Right cardiac atrium (tissue), 5 donors: ENCODE measurements at regions not wholly inside any gene's neighbourhood (a gene's known extent, or its start where the extent isn't known, plus 50 kb on each side); places are given as distances from the start of the nearest gene placed in this dataset.

Source experiments
- ATAC-seq, 2 donors: fragments of 200-7000 bp; cut with Tn5 transposase; one replicate each; pipeline versions ENCODE4 v1.8.0 to v1.9.1; 2020; ENCODE audit warnings: moderate library complexity in 2 of 2, mild to moderate bottlenecking in 1 of 2
- DNase-seq, 3 donors: peaks; one replicate each; pipeline ENCODE4 v3.0.0-alpha.2; 2020
- H3K27ac ChIP-seq: one replicate; pipeline ENCODE4 v1.5.1; 2013; ENCODE audit warnings: mild to moderate bottlenecking, low read length, control low read depth, moderate library complexity
- H3K27me3 ChIP-seq: one replicate; pipeline ENCODE4 v1.6.1; 2013; ENCODE audit not compliant: control insufficient read depth, insufficient read depth
- H3K4me1 ChIP-seq: one replicate; pipeline ENCODE4 v1.6.1; 2013; ENCODE audit warnings: low read length; ENCODE audit not compliant: control insufficient read depth, insufficient read depth
- H3K4me3 ChIP-seq: one replicate; pipeline ENCODE4 v1.5.1; 2013; ENCODE audit warnings: low read length, control low read depth
- H3K9me3 ChIP-seq: one replicate; pipeline ENCODE4 v1.6.1; 2013; ENCODE audit warnings: low read length; ENCODE audit not compliant: control insufficient read depth
- WGBS: extraction: QIAGEN DNeasy Blood & Tissue Kit; methylation state at CpG from one replicate; pipeline ENCODE4 v1.1.7; 2013; 5-methylcytosine and 5-hydroxymethylcytosine counted together
- intact Hi-C, 4 donors: fragments of 100-400 bp; cut with DNase I; formaldehyde crosslinking; loops; one replicate each; pipeline versions ENCODE4 v1.11.0 to v1.14.0; 2022 to 2023
- donor health status: healthy with polysubstance abuse.
- donor health status: DM: no; HTN: yes; CAD: no.
- donor health status: DM: no; HTN: no; CAD: no.
- donor health status: DM: no; HTN: yes; CAD: no; lungs with severe emphysema.
- donor health status: DM: yes; HTN: yes; CAD: no.

DNA sequence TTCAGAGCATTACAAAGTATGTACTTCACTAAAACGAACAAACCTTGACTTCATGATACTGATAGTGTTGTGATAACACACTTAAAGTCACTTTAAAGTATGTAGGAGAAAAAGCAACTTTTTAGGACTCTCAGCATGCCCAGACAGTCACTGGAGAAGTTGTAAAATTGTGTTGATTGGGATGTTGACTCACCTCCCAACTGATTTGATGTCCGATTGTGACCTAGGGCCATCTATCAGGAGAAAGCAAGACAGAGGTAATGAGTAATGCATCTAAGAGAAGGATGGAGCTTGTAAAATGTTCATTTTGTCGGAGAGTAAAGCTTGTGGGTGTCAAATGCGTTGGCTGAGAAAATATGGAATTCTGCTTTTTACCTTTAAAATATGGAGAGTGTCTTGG, 135.4 kb upstream of the SEMA3D start:
- no peaks in the 10 kb centered on the region for H3K27me3 ChIP-seq
- H3K9me3 ChIP-seq: no peaks in the 10 kb centered on the region
- ATAC-seq (no peak), DNase-seq (no peak)
- H3K4me3 ChIP-seq: no peak overlapping the region
- H3K27ac ChIP-seq: no peak overlapping the region
- 76% methylated on average over 4 of the region's 4 CpGs for WGBS
- intact Hi-C loops: no loop called here
- no peaks in the 10 kb centered on the region for H3K4me1 ChIP-seq

DNA sequence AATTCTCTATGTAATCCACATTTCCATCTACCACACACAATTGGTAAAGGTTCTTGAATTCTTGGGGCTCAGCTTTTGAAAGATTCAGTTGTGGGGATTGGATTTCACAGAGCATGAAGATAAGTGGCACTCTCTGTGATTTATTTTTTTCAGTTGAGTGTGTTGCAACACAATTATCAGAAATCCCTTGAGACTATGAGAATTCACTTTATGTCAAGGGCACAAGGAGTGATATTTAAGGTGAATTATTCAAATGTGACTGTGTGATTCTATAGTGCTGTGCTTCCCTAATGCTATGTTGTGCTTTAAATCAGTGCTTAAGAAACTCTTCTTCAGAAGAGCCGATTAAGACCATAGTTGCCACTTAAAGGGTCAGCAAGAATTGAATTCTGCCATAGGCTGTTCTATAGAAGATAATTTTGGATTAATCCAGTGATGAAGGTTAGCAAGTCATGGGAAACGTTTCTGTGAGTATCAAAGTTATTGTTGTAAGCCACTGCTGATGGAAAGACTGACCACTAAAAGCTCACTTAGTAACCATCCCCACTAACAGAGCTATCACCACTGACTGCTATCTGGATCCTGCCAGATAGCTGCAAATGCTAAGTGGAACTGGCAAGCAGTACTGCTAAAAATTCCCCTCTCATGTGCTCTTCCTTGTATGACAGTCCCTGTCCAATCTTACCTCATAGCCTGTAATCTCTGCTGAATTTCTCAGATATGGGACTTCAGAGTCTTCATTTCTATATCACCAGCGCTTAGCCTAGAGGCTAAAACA, 134.0 kb upstream of the SEMA3D start:
- no peak for DNase-seq
- intact Hi-C loops: no loop called here
- H3K27me3 ChIP-seq: no peaks in the 10 kb centered on the region
- H3K9me3 ChIP-seq: no peaks in the 10 kb centered on the region
- no peak for ATAC-seq
- H3K4me1 ChIP-seq: no peaks in the 10 kb centered on the region
- no peak overlapping the region for H3K27ac ChIP-seq
- 37% methylated on average over 3 of the region's 3 CpGs for WGBS
- H3K4me3 ChIP-seq: no peak overlapping the region

DNA sequence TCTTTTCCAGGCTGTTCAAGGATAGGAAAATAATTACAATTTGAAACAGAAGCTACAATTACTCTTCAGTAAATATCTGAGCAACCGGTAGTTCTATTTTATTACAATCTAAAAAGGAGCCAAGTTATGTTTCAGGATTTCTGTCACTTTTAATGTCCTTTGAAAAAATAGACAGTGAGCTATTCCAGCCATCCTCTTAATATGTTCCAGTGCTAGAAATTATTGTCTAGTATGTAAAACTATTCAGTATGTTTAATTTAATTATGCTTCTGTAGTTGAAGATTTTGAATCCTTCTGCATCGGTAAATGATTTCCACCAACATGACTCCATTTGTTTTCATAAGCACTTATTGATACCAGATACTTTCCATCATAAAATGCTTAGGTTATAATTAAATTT, 129.6 kb upstream of the SEMA3D start:
- H3K27ac ChIP-seq: no peak overlapping the region

GRCh38 chr7:85310301-85310700, 123.4 kb upstream of the SEMA3D start:
- DNase-seq (no peak), ATAC-seq (no peak)
- Histone ChIP-seq H3K27ac (no peak overlapping the region), H3K9me3 (no peaks in the 10 kb centered on the region), H3K4me3 (no peak overlapping the region), H3K27me3 (no peaks in the 10 kb centered on the region), H3K4me1 (no peaks in the 10 kb centered on the region)
- 96% methylated on average over 1 of the region's 1 CpG for WGBS
- intact Hi-C loops: no loop called here

More for the DNA sequence above, 129.6 kb upstream of the SEMA3D start:
- Histone ChIP-seq H3K4me3 (no peak overlapping the region), H3K9me3 (no peaks in the 10 kb centered on the region), H3K27me3 (no peaks in the 10 kb centered on the region), H3K4me1 (no peaks in the 10 kb centered on the region)
- intact Hi-C loops: no loop called here
- DNase-seq: no peak
- ATAC-seq: no peak
- 75% methylated on average over 2 of the region's 2 CpGs for WGBS

DNA sequence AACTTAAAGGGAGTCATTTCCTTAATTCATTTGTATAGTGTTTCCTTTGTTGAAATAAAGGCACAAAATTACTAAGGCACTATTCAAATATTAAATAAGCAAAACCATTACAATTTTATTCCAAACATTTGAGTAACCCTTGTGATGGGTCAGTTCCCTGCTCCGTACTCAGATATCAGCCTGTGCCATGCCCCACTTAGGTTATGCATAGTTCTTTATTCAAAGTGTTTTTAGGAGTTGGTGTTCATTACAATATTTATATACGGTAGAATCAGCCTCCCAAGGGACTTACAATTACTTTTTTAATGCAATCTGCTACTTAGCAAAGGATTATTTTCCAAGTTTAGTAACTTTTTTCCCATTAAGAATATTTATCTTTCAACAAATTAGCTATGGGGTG, 119.3 kb upstream of the SEMA3D start:
- Histone ChIP-seq H3K4me1 (no peaks in the 10 kb centered on the region), H3K9me3 (no peaks in the 10 kb centered on the region), H3K27me3 (no peaks in the 10 kb centered on the region), H3K27ac (no peak overlapping the region), H3K4me3 (no peak overlapping the region)
- ATAC-seq: no peak
- intact Hi-C loops: no loop called here
- WGBS: 30% methylated on average over 2 of the region's 2 CpGs
- DNase-seq: no peak

DNA sequence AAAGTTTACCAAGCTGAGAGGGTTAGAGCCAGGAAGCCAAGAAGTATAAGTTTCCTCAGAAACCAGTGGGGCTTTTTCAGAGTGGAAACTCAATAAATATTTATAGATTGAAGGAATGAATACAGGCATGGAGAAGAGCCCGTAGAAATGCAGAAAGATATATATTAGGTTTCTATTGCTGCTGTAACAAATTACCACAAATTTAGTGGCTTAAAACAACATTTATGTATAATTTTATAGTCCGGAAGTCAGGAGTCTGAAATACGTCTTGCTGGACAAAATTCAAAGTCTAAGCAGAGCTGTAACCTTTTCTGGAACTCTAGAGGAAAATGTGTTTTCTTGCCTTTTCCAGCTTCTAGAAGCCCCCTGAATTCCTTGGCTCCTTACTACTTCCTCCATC, 107.3 kb upstream of the SEMA3D start:
- no peaks in the 10 kb centered on the region for H3K9me3 ChIP-seq
- DNase-seq (no peak), ATAC-seq (no peak)
- no peak overlapping the region for H3K27ac ChIP-seq
- H3K4me1 ChIP-seq: no peaks in the 10 kb centered on the region
- 87% methylated on average over 3 of the region's 3 CpGs for WGBS
- H3K4me3 ChIP-seq: no peak overlapping the region
- intact Hi-C loops: no loop called here
- H3K27me3 ChIP-seq: no peaks in the 10 kb centered on the region

- Histone ChIP-seq H3K4me1 (no peaks in the 10 kb centered on the region), H3K27ac (no peak overlapping the region), H3K27me3 (no peaks in the 10 kb centered on the region), H3K9me3 (no peaks in the 10 kb centered on the region), H3K4me3 (no peak overlapping the region)
- ATAC-seq (no peak), DNase-seq (no peak)
- intact Hi-C loops: no loop called here
Measured at GRCh38 chr7:85292908-85293576, 106.2 kb upstream of the SEMA3D start.

DNA sequence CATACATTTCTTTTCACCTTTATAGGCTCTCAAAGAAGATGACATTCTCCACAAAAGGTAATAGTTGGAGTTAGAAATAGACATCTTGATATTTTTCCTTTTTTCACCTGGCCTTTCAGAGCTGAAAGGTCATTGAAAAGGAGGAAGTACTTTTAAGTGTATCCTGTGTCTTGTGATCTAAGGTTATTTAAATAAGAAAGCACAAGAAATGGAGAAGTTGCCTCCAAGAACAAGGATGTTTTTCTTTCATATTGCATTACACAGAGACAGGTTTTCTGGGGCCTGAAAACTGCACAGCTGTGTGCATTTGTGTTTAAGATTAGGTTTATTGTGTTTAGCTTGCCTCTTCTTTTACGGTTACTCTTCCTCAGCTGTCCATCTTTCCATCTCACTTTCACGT, 103.4 kb upstream of the SEMA3D start:
- DNase-seq (no peak), ATAC-seq (no peak)
- H3K4me1 ChIP-seq: no peaks in the 10 kb centered on the region
- no peaks in the 10 kb centered on the region for H3K9me3 ChIP-seq
- no peak overlapping the region for H3K27ac ChIP-seq
- no peak overlapping the region for H3K4me3 ChIP-seq
- 70% methylated on average over 2 of the region's 2 CpGs for WGBS
- no peaks in the 10 kb centered on the region for H3K27me3 ChIP-seq
- intact Hi-C loops: no loop called here

- no peak for ATAC-seq
- no peaks in the 10 kb centered on the region for H3K27me3 ChIP-seq
- intact Hi-C loops: no loop called here
Measured at GRCh38 chr7:85289279-85289678, 102.4 kb upstream of the SEMA3D start.

GRCh38 chr7:85287106-85287825, 100.4 kb upstream of the SEMA3D start:
- H3K4me3 ChIP-seq: no peak overlapping the region
- H3K4me1 ChIP-seq: no peaks in the 10 kb centered on the region
- no peak overlapping the region for H3K27ac ChIP-seq
- intact Hi-C loops: no loop called here
- ATAC-seq (no peak), DNase-seq (no peak)
- H3K27me3 ChIP-seq: no peaks in the 10 kb centered on the region
- no peaks in the 10 kb centered on the region for H3K9me3 ChIP-seq
- WGBS: 41% methylated on average over 4 of the region's 4 CpGs

More at GRCh38 chr7:85289279-85289678, 102.4 kb upstream of the SEMA3D start:
- Histone ChIP-seq H3K27ac (no peak overlapping the region), H3K9me3 (no peaks in the 10 kb centered on the region), H3K4me3 (no peak overlapping the region), H3K4me1 (no peaks in the 10 kb centered on the region)
- DNase-seq: no peak
- WGBS: 65% methylated on average over 4 of the region's 4 CpGs

- intact Hi-C loops: no loop called here
- WGBS: 26% methylated on average over 3 of the region's 3 CpGs
- ATAC-seq: no peak
Measured at GRCh38 chr7:85286446-85286845, 99.6 kb upstream of the SEMA3D start.

More at GRCh38 chr7:85286446-85286845, 99.6 kb upstream of the SEMA3D start:
- Histone ChIP-seq H3K4me3 (no peak overlapping the region), H3K9me3 (no peaks in the 10 kb centered on the region), H3K4me1 (no peaks in the 10 kb centered on the region), H3K27me3 (no peaks in the 10 kb centered on the region), H3K27ac (no peak overlapping the region)
- DNase-seq: no peak
